ENCODE measurements at regions not wholly inside any gene's neighbourhood (a gene's known extent, or its start where the extent isn't known, plus 50 kb on each side); places are given as distances from the start of the nearest gene placed in this dataset.
A peak's percentile ranks its signal among the peaks of the same experiment; 100 is the strongest.
"Not testable (repeated sequence)": the region's sequence is repeated elsewhere in the genome, so short reads cannot be mapped to it uniquely, and the experiment has no call there.

DNA sequence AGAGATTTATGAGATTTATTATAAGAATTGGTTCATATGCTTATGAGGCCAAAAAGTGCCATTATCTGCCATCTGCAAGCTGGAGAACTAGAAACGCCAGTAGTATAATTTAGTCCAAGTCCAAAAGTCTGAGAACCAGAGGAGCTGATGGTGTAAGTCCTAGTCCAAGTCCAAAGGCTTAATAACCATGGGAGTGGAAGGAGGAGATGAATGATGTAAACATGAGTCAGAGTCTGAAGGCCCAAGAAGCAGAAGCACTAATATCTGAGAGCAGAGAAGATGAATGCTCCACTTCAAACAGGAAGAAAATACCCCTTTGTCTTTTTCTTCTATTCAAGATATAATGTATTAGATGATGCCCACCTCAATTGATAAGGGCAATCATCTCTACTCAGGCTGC lies 185.7 kb downstream of the CGGBP1 start:
- peak; percentile 16 for DNase-seq (ENCODE audit: low read depth)

DNA sequence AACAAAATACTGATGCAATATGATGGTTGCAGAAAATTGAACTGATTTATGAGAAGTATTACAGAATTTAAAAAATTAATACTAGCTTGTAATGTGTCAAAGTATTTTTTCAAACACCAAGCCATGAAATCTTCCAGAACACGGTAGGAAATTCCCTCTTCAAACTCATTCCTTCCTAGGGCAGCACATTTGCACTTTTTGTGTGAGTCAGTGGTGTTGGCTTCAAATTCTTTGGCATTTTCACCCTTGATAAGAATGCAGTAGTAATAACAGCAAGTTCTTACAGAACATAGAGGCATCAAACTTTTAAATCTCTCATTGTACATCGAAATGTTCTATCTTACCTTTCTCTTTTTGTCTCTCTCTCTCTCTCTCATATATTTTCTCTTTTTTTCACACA lies 191.8 kb downstream of the CGGBP1 start:
- peak; percentile 3 for DNase-seq (ENCODE audit: low read depth)

DNA sequence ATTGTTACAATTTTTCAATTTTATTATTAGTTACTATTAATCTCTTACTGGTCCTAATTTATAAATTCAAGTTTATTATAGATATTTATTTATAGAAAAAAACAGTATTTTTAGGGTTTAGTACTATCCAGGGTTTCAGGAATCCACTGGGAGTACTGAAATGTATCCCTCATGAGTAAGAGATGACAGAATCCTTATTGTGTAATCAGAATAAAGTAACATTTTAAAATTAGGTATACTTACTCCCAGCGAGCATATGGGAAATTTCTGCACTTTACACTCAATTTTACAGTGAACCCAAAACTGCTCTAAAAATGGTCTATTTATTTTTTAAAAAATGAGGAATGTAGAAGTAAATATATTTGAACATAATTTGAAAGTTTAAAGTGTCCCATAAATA lies 202.7 kb downstream of the CGGBP1 start:
- DNase-seq (ENCODE audit: low read depth), result peak; percentile 1

DNA sequence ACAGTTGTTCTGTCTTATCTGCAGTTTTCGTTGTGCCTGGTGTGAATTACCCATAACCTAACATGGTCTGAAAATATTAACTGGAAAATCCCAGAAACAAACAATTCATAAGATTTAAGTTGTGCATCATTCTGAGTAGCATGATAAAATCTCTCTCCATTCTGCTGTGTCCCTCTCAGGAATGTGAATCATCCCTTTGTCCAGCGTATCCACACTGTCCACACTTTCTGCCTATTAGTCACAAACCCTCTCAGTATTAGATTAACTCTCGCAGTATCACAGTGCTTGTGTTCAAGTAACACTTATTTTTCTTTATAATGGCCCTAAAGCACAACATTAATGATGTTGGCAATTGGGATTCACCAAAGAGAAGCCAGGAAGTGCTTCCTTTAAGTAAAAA lies 203.2 kb downstream of the CGGBP1 start:
- DNase-seq (ENCODE audit: low read depth), result peak; percentile 18

DNA sequence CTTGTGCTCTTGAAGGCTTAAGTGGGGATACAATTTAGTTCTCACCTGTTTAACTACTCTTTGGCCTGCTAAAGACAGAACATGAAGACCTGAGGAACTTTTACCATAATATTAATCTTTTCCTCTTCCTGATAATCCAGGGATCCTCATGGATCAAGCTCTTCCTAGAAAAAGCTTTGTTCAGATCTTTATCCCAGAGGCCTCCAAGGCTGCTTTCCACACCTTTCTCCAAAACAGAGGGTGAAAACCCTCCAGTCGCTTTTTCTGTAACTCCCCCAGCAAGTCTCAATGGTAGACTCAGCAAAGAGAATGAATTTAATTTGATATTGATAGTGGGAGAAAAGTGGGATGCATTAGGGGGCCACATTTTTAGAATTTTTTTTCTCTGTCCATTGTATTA lies 203.6 kb downstream of the CGGBP1 start:
- DNase-seq (ENCODE audit: low read depth), result no peak

DNA sequence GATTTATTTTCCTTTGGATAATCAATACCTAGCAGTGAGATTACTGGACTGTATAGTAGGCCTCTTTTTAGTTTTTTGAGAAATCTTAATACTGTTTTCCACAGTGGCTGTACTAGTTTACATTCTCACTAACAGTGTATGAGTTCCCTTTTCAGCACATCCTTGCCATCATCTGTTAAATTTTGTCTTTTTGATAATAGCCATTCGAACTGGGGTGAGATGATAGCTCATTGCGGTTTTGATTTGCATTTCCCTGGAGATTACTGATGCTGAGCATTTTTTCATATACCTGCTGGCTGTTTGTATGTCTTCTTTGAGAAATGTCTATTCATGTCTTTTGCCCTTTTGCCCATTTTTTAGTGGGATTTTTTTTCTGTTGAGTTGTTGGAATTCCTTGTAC lies 210.8 kb downstream of the CGGBP1 start:
- DNase-seq (ENCODE audit: low read depth), result no peak

DNA sequence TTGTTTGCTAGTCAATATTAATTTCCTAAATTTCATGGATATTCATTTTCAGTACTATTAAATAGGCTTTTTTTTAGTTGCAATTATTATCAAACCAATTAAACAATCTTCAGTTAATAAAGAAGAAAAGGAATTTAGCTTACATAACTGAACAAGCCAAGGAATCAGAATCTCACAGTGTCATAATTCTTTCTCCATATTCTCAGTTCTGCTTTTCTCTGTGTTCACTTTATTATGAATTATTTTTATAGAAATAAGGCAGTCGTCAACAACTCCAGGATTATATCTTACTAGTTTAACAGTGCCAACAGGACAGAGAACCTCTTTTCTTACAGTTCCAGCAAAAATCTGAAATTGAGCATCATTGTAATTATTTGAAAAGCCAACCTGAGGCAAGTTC lies 221.7 kb downstream of the CGGBP1 start:
- DNase-seq (ENCODE audit: low read depth), result no peak

DNA sequence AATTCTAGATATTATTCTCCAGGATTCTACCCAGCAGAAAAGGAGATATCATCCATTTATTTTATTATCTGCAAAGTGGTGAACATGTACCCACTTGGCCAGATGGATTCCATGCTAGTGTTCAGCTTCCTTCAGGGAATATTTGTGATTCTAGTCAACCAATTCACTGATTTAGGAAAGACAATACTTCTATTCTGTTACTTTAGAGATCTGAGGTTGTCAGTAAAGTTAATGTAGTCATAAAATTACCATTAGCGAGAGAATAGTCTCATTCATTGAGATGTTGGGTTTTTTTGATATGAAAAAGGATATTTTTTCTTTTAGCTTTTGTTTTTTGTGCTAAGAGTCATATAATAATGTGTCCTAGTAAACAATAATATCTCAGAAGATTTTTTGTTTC lies 222.8 kb downstream of the CGGBP1 start:
- DNase-seq (ENCODE audit: low read depth), result no peak

DNA sequence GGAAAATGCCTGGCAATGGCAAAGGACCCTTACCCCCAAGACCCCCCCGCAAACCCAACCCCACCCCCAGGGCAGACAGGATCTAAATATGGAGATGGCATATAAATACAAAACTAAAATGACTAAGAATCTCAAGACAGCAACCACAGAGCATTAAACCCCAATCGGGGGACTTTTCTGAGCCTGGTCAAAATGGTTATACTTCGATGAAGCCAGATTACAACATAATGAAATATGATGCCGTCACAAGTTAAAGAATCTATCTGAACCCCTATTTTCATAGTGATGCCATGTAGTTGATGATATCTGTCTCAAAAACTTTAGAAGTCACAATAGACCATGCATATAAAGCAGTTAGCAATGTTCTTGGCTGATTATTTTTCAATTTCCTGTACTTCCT lies 223.6 kb downstream of the CGGBP1 start:
- no peak for DNase-seq (ENCODE audit: low read depth)

DNA sequence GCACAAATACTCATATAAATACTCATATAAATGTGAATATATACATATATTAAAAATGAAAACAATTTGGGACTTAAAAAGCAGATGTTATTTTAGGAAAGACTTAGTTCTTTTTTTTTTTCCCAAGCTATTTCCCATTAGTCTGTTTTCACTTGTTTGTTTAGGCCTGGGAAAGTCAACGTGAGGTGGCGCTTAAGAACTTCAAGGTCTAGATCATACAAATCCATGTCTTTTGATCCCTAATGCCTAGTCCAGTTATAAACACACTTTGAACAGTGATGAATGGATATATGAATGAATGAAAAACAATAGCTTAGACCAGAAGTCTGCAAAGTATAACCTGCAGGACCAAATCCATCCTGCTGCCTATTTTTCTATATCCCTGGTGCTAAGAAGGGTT lies 224.5 kb downstream of the CGGBP1 start:
- no peak for DNase-seq (ENCODE audit: low read depth)

DNA sequence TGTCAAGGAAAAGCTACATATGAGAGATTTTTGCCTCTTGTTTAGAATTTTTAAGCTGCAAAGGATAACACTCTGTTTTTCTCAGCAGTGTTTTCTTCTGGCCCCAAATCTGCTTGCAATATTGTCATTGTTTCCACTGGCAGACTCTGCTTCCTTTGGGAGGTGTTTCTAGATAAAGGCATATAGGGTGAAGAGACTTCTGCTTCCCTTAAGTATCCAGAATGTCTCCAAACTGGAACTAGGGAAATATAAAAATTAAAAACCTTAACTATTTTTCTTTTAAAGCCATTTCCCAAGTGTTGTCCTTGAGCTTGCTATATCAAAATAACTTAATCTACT lies 225.8 kb downstream of the CGGBP1 start:
- no peak for DNase-seq (ENCODE audit: low read depth)

DNA sequence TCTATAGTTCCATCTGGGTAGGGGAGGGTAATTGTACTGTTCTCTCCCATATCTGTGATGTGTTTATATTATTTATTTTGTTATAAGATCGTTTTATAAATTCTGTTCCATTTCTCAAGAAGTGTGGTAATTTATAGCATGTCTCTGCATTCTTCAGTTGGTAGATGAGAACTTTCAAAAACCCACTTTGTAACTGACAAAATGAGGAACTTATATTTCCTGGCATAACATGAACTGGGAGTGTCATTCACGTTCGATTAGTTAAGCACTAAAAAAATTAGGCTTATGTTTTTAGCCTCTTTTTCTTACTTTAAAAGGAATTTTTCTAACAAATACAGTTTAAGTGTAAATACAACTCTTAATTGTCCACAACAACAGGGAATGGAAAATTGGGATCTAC lies 230.8 kb downstream of the CGGBP1 start:
- DNase-seq (ENCODE audit: low read depth), result no peak

DNA sequence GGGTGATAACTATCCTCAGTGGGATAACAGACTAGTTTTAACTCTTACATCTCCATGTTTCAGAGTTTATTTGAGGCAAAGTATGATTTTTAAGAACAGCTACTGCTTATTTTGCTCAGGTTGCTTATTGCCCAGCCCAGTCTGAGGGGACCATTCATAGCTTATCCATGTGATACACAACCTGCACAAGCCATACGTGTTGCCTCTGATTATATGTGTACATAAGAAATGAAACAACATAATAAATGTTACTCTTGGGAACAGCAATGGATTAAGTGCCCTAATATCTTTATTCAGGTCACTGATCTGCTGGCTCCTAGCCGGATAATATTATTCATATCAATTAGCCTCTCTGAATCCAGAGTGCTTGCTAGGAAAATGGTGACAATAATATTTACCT lies 236.2 kb downstream of the CGGBP1 start:
- DNase-seq (ENCODE audit: low read depth), result no peak

DNA sequence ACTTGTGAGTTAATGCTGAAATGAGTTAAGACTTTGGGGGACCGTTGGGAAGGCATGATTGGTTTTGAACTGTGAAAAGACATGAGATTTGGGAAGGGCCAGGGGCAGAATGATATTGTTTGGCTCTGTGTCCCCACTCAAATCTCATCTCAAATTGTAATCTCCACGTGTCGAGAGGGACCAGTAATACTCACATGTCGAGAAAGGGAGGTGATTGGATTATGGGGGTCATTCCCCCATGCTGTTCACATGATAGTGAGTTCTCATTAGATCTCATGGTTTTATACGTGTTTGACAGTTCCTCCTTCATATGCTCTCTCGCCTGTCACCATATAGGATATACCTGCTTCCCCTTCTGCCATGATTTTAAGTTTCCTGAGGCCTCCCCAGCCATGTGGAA lies 245.3 kb downstream of the CGGBP1 start:
- DNase-seq (ENCODE audit: low read depth), result not testable (repeated sequence)

DNA sequence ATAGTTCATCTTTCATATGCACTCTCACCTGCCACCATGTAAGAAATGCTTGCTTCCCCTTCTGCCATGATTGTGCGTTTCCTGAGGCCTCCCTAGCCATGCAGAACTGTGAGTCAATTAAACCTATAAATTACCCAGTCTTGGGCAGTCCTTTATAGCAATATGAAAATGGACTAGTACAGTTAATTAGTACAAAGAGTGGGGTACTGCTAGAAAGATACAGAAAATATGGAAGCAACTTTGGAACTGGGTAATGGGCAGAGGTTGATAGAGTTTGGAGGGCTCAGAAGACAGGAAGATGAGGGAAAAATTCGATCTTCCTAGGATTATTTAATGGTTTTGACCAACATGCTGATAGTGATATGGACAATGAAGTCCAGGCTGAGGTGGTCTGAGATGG lies 246.9 kb downstream of the CGGBP1 start:
- no peak for DNase-seq (ENCODE audit: low read depth)

DNA sequence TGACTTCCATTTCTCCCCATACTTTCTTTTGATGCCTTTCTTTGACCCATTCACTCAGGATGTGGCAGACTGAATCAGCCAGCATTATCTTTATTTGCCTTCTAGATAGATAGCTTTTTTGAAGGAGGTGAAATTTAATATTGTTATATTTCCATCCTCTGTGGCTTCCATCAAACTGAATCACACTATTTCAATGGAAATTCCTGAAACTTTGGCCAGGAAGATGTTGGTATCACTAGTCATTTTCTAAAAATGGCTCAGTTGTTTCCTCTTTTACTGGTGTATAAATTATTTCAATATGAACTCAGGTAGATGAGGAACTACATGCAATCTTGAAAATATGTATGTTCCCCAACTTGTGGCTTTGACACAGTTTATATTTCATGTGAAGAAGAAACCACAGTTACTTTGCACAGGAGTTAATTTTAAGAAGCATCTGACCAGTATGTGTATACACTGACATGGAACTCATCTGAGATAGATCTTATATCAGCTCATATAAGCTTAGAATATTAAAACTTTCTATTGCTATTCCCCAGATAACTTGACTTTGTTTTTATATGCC lies 248.3 kb downstream of the CGGBP1 start:
- no peak for DNase-seq (ENCODE audit: low read depth)

DNA sequence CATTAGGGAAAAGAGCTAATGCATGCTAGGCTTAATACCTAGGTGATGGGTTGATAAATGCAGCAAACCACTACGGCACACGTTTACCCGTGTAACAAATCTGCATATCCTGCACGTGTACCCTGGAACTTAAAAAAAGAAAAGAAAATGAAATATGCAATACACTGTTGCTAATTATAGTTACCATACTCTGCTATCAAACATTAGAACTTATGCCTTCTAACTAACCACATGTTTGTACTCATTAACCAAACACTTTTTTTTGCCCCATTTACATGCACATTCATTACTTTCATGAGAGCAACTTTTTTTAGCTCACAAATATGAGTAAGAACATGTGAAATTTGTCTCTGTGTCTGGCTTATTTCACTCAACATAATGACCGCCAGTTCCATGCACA lies 253.1 kb downstream of the CGGBP1 start:
- DNase-seq (ENCODE audit: low read depth), result no peak

DNA sequence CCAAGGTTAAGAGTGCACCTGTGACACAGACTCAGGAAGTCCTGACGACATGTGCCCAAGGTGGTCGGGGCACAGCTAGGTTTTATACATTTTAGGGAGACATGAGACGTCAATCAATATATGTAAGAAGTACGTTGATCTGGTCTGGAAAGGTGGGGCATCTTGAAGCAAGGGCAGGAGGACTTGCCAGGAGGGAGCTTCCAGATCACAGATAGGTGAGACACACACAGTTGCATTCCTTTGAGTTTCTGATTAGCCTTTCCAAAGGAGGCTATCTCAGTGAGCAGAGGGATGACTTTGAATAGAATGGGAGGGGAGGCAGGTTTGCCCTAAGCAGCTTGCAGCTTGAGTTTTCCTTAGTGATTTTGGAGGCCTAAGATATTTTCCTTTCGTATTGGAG lies 257.4 kb downstream of the CGGBP1 start:
- DNase-seq (ENCODE audit: low read depth), result no peak

DNA sequence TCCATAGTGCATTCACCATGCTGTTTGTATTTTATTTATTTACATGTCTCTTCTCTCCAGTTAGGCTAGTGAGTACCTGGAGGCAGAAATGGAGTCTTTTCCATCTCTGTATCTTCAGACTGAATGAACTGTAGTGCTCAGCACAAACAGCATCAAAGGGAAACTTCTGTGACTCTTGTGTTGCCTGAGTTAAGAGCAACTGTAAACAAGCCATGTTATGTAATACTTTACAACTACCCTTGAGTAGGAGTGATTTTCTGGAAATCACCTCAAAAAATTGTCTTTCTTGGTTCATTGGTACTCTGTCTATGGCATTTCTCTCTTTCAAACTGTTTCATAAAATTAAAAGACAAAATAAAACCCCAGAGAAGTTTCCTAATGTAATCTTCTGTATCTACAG lies 258.3 kb downstream of the CGGBP1 start:
- DNase-seq (ENCODE audit: low read depth), result no peak

DNA sequence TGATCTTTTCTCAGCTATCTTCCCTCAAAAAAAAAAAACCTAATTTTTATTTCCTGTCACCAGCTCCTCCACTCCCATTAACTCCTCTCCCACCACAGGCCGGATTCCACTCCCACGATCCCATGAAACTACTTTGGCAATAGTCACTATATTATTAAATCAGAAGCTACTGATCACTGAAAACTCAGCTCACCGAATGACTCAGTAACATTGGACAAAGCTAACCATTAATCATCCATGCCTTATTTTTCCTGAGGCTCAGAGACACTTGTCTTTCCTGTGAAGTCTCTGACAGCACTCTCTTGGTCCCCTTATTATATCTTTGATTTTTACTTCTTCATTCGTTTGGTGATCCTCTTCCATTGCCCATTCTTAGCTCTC lies 260.2 kb downstream of the CGGBP1 start:
- DNase-seq (ENCODE audit: low read depth), result no peak

DNA sequence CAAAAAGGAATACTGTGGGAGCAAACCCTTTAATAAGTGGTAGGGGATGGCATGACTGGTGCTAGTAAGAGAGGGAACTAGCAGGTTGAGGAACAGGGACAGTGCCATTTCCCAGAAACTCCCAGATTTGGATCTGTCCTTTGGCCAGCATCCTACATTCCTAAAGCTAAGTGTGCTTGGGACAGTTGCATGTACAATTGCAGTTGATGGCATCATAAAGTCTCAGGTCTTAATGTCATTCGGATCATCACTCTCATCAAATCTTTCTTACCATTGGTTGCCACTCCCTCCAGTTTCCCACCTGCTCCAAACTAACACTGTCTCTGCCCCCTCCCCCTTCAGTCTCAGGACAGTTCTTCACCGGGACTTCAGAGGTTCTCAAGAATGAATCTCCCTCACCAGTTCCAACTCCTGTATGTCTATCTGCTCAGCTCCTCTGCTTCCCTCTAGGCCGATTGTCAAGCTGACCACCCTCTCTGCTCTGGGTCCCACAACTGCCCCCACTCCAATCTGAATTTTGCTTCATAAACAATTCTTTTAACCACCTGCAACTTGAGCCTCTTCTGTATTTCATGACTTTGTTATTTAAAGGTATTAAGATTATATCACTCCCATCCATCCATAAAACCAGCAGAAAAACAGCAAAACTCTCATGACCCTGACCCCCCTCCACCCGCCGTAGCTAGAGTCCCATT lies 260.8 kb downstream of the CGGBP1 start:
- DNase-seq (ENCODE audit: low read depth), result no peak

DNA sequence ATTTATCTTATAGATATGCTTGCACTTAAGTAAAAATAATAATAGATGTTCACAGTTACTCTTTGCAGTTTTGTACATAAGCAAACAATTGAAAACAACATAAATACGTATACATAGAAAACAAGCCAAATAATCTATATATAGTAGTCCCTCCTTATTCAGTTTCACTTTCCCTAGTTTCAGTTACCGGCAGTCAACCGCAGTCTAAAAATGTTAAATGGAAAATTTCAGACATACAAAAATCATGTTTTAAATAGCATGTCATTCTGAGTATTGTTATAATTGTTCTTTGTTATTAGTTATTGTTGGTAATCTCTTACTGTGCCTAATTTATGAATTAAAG lies 262.0 kb downstream of the CGGBP1 start:
- no peak for DNase-seq (ENCODE audit: low read depth)

DNA sequence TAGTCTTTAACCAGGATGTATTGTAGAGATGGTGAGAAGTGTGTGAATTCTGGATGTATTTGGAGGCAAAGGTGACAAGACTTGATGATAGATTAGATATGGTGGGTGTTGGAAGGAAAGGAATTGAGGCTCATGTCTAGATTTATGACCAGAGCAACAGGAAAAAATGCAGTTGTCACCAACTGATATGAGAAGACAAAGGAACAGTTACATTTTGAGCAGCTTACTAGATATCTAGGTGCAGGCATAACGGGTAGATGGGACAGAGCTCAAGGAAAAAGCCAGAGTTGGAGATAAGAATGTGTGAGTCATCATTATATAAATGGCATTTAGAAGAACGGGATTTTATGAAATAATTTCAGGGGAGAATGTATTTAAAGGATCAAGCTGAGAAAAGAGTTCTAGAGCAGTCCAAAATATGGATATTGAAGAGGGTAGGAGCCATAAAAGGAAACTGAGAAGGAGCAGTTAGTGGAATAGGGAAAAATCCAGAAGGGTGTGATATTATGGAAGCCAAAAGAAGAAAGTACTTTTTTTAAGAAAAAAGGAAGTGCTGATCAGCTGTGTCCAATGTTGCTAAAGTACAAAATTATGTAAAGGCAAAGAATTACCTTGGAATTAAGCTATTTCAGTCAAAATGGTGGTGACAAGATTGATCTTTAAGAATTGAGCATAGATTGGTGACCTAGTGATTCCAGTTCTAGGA lies 262.5 kb downstream of the CGGBP1 start:
- no peak for DNase-seq (ENCODE audit: low read depth)

DNA sequence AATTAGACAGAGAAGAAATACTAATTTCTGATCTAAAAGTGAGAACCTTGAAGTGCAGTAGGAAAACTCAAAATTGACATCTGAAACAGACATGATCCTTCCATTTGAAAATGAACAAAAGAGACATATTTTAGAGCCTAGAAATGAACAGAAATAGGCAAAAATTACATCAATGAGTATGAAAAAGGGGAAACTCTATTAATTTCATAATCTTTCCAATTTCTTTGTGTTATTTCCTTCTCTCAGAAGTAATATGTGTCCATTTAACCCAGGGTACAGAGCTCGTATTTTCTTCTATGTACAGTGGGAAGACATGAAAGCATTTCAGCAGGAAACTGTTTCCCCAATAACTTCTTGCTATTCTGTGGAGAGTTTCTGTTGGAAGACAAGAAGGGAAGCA lies 263.1 kb downstream of the CGGBP1 start:
- DNase-seq (ENCODE audit: low read depth), result no peak
